Loucy (cell line): ENCODE measurements at regions not wholly inside any gene's neighbourhood (a gene's known extent, or its start where the extent isn't known, plus 50 kb on each side); places are given as distances from the start of the nearest gene placed in this dataset.

ENCODE experiments used
- EZH2phosphoT487 ChIP-seq: fragments of 200-600 bp; IDR thresholded peaks from 2 replicates; pipeline ENCODE4 v1.6.1; 2018; ENCODE audit warnings: antibody characterized with exemption, mild to moderate bottlenecking, moderate library complexity, borderline replicate concordance
- TF ChIP-seq, protein P1 (sequence below): fragments of 200-600 bp; sonication (generic); conservative IDR thresholded peaks from 2 replicates; pipeline ENCODE4 v1.5.1; 2014; ENCODE audit warnings: mild to moderate bottlenecking, antibody characterized with exemption, low read length

DNA sequence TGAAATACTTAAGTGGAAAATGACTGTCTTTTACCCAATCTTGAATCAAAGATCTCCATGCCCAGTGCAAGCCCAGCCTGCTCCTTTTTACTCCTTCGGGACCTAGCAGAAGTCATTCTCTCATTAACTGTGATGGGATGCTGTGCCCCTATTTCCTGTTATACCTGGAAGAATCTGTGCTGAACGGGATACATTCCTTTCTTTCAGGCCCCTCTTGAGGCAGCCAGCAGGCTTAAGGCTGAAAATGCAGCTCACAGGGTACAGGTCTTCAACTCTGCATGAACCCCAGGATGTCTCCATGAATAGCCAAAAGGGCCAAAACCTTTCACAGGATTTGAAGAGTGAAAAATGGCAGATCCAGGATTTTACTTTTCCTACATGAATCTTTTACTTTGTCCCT lies 784.8 kb upstream of the KLHL29 start:
- TF ChIP-seq, protein P1, sequence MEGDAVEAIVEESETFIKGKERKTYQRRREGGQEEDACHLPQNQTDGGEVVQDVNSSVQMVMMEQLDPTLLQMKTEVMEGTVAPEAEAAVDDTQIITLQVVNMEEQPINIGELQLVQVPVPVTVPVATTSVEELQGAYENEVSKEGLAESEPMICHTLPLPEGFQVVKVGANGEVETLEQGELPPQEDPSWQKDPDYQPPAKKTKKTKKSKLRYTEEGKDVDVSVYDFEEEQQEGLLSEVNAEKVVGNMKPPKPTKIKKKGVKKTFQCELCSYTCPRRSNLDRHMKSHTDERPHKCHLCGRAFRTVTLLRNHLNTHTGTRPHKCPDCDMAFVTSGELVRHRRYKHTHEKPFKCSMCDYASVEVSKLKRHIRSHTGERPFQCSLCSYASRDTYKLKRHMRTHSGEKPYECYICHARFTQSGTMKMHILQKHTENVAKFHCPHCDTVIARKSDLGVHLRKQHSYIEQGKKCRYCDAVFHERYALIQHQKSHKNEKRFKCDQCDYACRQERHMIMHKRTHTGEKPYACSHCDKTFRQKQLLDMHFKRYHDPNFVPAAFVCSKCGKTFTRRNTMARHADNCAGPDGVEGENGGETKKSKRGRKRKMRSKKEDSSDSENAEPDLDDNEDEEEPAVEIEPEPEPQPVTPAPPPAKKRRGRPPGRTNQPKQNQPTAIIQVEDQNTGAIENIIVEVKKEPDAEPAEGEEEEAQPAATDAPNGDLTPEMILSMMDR: no peak
- no peak for TF ChIP-seq EZH2phosphoT487
